HEK293T (cell line): ENCODE measurements at regions not wholly inside any gene's neighbourhood (a gene's known extent, or its start where the extent isn't known, plus 50 kb on each side); places are given as distances from the start of the nearest gene placed in this dataset.

ENCODE experiments used
- BHLHE40 ChIP-seq: fragments of 450-650 bp; IDR thresholded peaks from 2 replicates; pipeline ENCODE4 v1.6.1; 2016; ENCODE audit warnings: mild to moderate bottlenecking, moderate library complexity, borderline replicate concordance
- ELF4 ChIP-seq: fragments of 450-650 bp; IDR thresholded peaks from 2 replicates; pipeline ENCODE4 v1.6.1; 2017; ENCODE audit warnings: antibody characterized with exemption
- FOXA1 ChIP-seq: fragments of 450-650 bp; IDR thresholded peaks from 2 replicates; pipeline ENCODE4 v1.6.1; 2016; ENCODE audit warnings: mild to moderate bottlenecking
- FOXK2 ChIP-seq: fragments of 450-650 bp; IDR thresholded peaks from 2 replicates; pipeline ENCODE4 v1.6.1; 2016; ENCODE audit warnings: mild to moderate bottlenecking
- LEF1 ChIP-seq: fragments of 450-650 bp; IDR thresholded peaks from 2 replicates; pipeline ENCODE4 v1.6.1; 2017; ENCODE audit warnings: mild to moderate bottlenecking, borderline replicate concordance
- SP1 ChIP-seq: fragments of 450-650 bp; IDR thresholded peaks from 2 replicates; pipeline ENCODE4 v1.6.1; 2017
- TARDBP ChIP-seq: fragments of 450-650 bp; IDR thresholded peaks from 2 replicates; pipeline ENCODE4 v1.6.1; 2016
- TF ChIP-seq, protein P1 (sequence below): fragments of 450-650 bp; IDR thresholded peaks from 2 replicates; pipeline ENCODE4 v1.6.1; 2016

DNA sequence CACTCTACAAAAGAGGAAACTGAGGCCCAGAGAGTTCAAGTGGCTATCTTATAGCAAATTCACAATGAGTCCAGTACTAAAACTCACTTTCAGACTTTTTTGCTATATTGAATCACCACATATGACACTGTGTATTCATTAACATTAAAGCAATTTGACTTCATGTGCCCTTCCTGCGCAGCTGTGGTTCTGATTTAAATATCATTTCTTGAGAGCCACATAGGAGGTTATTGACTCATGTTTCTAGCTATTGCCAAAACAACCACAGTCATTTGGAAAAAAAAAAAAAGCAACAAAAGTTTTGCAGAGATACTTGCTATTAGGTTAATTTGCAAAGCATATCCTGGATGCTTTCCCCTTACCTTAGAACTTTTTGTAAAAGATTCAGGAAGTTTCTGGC, 341.2 kb downstream of the PIK3C3 start:
- TF ChIP-seq FOXK2 (no peak), FOXA1 (no peak), SP1 (no peak), BHLHE40 (no peak), ELF4 (no peak), TARDBP (no peak), LEF1 (no peak)
- TF ChIP-seq, protein P1, sequence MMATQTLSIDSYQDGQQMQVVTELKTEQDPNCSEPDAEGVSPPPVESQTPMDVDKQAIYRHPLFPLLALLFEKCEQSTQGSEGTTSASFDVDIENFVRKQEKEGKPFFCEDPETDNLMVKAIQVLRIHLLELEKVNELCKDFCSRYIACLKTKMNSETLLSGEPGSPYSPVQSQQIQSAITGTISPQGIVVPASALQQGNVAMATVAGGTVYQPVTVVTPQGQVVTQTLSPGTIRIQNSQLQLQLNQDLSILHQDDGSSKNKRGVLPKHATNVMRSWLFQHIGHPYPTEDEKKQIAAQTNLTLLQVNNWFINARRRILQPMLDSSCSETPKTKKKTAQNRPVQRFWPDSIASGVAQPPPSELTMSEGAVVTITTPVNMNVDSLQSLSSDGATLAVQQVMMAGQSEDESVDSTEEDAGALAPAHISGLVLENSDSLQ: no peak
